OCI-LY7 (cell line): ENCODE measurements at regions not wholly inside any gene's neighbourhood (a gene's known extent, or its start where the extent isn't known, plus 50 kb on each side); places are given as distances from the start of the nearest gene placed in this dataset.

Source experiments
- BruUV-seq: library from RNA; stranded (reverse); fragments of 400-500 nt; replicated peaks from 2 replicates; lab custom pipeline; 2021; lab: Mats Ljungman, UMichigan
- CTCF ChIA-PET: fragments of 300-600 bp; sonication (Branson Sonifier 250); formaldehyde crosslinking; loops from one replicate; lab custom pipeline; 2022; ENCODE audit warnings: antibody characterized with exemption; ENCODE audit not compliant: unreplicated experiment; lab: Charles Lee
- POLR2A ChIA-PET: fragments of 300-600 bp; sonication (Branson Sonifier 250); formaldehyde crosslinking; loops from one replicate; lab custom pipeline; 2022; ENCODE audit warnings: antibody characterized with exemption; lab: Charles Lee
- DNase-seq: peaks from one replicate; pipeline ENCODE4 v3.0.0-alpha.2; 2015; ENCODE audit warnings: low spot score
- H2AFZ ChIP-seq: fragments of 200-600 bp; sonication (generic), shearing (Covaris generic); 2 replicates; pipeline ENCODE4 v1.6.1; 2014; ENCODE audit warnings: mild to moderate bottlenecking, antibody characterized with exemption, low read length, moderate library complexity
- H3K27ac ChIP-seq: fragments of 200-600 bp; sonication (generic); 2 replicates; pipeline ENCODE4 v1.5.1; 2014; ENCODE audit warnings: mixed run types, low read depth, mild to moderate bottlenecking, moderate library complexity, low read length, inconsistent platforms; ENCODE audit not compliant: poor library complexity, severe bottlenecking
- H3K36me3 ChIP-seq: fragments of 200-600 bp; sonication (generic); 2 replicates; pipeline ENCODE4 v1.6.1; 2014; ENCODE audit warnings: mild to moderate bottlenecking, antibody characterized with exemption, low read length, moderate library complexity, mixed read lengths; ENCODE audit not compliant: insufficient read depth
- H3K4me1 ChIP-seq: fragments of 200-600 bp; sonication (generic); 2 replicates; pipeline ENCODE4 v1.5.1; 2014; ENCODE audit warnings: mild to moderate bottlenecking, low read length; ENCODE audit not compliant: insufficient read depth, poor library complexity, severe bottlenecking
- H3K4me2 ChIP-seq: fragments of 200-600 bp; sonication (generic); 2 replicates; pipeline ENCODE4 v1.6.1; 2014; ENCODE audit warnings: mild to moderate bottlenecking, low read length
- H3K4me3 ChIP-seq: fragments of 200-600 bp; sonication (generic); 2 replicates; pipeline ENCODE4 v1.5.1; 2014; ENCODE audit warnings: mild to moderate bottlenecking, low read depth, low read length; ENCODE audit not compliant: poor library complexity, severe bottlenecking
- H3K79me2 ChIP-seq: fragments of 200-600 bp; sonication (generic); 2 replicates; pipeline ENCODE4 v1.6.1; 2016; ENCODE audit warnings: low read depth, mild to moderate bottlenecking, low read length, moderate library complexity, mixed read lengths; ENCODE audit not compliant: insufficient read depth
- H3K9me2 ChIP-seq: fragments of 200-600 bp; sonication (generic); 2 replicates; pipeline ENCODE4 v1.6.1; 2016; ENCODE audit warnings: mild to moderate bottlenecking, low read length, mixed read lengths; ENCODE audit not compliant: insufficient read depth
- H3K9me3 ChIP-seq: fragments of 200-600 bp; sonication (generic); 2 replicates; pipeline ENCODE4 v1.6.1; 2014; ENCODE audit warnings: mild to moderate bottlenecking, mixed run types, low read length, mixed read lengths
- H4K20me1 ChIP-seq: fragments of 200-600 bp; sonication (generic); 2 replicates; pipeline ENCODE4 v1.6.1; 2014; ENCODE audit warnings: mild to moderate bottlenecking, antibody characterized with exemption, low read length, moderate library complexity, mixed read lengths; ENCODE audit not compliant: insufficient read depth
- EZH2phosphoT487 ChIP-seq: fragments of 200-600 bp; sonication (generic); IDR thresholded peaks from 2 replicates; pipeline ENCODE4 v1.6.1; 2018; ENCODE audit warnings: low read depth, borderline replicate concordance, mild to moderate bottlenecking, mixed run types, antibody characterized with exemption, low read length, moderate library complexity, mixed read lengths
- intact Hi-C: fragments of 100-400 bp; cut with micrococcal nuclease; formaldehyde crosslinking; loops from one replicate; pipeline ENCODE4 v1.10.0; 2022; ENCODE audit not compliant: unreplicated experiment
- TF ChIP-seq, protein P1 (sequence below): fragments of 200-600 bp; sonication (generic); conservative IDR thresholded peaks from 2 replicates; pipeline ENCODE4 v1.5.1; 2014; ENCODE audit warnings: mild to moderate bottlenecking, antibody characterized with exemption, low read length, moderate library complexity, mixed read lengths

DNA sequence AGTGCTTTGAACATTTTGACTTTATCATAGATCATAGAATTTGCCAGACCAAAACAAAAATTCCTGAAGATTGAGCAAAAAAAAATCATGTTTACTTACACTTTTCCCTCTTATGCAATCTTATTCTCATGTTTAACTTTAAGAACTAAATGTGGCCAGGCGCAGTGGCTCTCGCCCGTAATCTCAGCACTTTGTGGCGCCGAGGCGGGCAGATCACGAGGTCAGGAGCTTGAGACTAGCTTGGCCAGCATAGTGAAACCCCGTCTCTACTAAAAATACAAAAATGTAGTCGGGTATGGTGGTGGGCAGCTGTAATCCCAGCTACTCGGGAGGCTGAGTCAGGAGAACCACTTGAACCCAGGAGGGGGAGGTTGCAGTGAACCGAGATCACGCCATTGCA is 227.9 kb upstream of the KYNU start:
- no peak for DNase-seq
- H2AFZ ChIP-seq: no peak overlapping the region
- H4K20me1 ChIP-seq: no peaks in the 10 kb centered on the region
- no peaks in the 10 kb centered on the region for H3K36me3 ChIP-seq
- CTCF ChIA-PET: no interaction called here
- no peaks in the 10 kb centered on the region for H3K9me3 ChIP-seq
- no peak overlapping the region for H3K27ac ChIP-seq
- no peaks in the 10 kb centered on the region for H3K79me2 ChIP-seq
- no peak overlapping the region for H3K4me2 ChIP-seq
- intact Hi-C loops: no loop called here
- BruUV-seq: no TSS peak
- POLR2A ChIA-PET: interaction anchor here (0.7 to 0.9 kb wide), 2 partner anchors 107 to 293 kb away, joined by 3 to 7 read pairs; no protein-coding TSS in a partner anchor
- H3K9me2 ChIP-seq: no peaks in the 10 kb centered on the region
- TF ChIP-seq, protein P1, sequence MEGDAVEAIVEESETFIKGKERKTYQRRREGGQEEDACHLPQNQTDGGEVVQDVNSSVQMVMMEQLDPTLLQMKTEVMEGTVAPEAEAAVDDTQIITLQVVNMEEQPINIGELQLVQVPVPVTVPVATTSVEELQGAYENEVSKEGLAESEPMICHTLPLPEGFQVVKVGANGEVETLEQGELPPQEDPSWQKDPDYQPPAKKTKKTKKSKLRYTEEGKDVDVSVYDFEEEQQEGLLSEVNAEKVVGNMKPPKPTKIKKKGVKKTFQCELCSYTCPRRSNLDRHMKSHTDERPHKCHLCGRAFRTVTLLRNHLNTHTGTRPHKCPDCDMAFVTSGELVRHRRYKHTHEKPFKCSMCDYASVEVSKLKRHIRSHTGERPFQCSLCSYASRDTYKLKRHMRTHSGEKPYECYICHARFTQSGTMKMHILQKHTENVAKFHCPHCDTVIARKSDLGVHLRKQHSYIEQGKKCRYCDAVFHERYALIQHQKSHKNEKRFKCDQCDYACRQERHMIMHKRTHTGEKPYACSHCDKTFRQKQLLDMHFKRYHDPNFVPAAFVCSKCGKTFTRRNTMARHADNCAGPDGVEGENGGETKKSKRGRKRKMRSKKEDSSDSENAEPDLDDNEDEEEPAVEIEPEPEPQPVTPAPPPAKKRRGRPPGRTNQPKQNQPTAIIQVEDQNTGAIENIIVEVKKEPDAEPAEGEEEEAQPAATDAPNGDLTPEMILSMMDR: no peak
- TF ChIP-seq EZH2phosphoT487: no peak
- no peak overlapping the region for H3K4me3 ChIP-seq
- H3K4me1 ChIP-seq: no peaks in the 10 kb centered on the region

DNA sequence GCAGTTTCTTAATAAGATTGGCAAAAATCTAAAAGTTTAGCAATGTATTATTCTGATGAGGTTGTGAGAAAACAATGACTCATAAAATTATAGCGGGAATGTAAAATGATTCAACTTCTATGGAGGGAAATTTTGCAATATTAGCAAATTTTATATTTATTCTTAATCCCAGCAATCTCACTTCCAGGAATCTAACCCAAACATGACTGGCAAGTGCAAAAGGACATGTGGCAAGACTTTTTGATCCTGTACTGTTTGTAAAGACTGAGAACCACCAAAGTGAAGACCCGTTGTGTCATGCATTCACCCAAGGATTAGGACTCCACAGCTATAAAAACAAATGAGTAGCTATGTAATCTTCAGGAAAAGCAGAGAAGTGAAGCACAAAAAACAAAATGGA is 234.8 kb upstream of the KYNU start:
- Histone ChIP-seq H3K79me2 (no peaks in the 10 kb centered on the region), H3K9me3 (no peaks in the 10 kb centered on the region), H3K9me2 (no peaks in the 10 kb centered on the region), H3K36me3 (no peaks in the 10 kb centered on the region), H3K27ac (no peak overlapping the region), H3K4me3 (no peak overlapping the region), H3K4me1 (no peaks in the 10 kb centered on the region), H2AFZ (no peak overlapping the region), H4K20me1 (no peaks in the 10 kb centered on the region), H3K4me2 (no peak overlapping the region)
- ChIA-PET POLR2A (interaction anchor here (0.6 kb wide), 1 partner anchor 107 kb away, joined by 4 read pairs; no protein-coding TSS in a partner anchor), CTCF (no interaction called here)
- no peak for DNase-seq
- BruUV-seq: no TSS peak
- intact Hi-C loops: no loop called here
- TF ChIP-seq, protein P1: no peak
- TF ChIP-seq EZH2phosphoT487: no peak

DNA sequence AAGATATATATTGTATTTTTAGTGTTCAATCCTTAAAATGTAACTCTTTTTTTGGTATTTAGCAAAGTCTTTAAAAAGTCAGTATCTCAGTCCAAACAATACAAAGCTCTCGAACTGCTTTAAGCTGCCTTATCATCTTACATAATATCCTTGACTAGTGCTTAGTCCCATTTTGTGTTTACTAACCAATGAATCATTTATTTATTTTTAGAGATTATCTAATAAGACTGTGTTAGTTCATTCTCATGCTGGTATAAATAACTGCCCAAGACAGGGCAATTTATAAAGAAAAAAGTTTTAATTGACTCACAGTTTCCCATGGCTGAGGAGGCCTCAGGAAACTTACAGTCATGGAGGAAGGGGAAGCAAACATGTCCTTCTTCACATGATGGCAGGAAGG is 248.3 kb upstream of the KYNU start:
- Histone ChIP-seq H2AFZ (no peak overlapping the region), H3K27ac (no peak overlapping the region), H3K79me2 (no peaks in the 10 kb centered on the region), H4K20me1 (no peaks in the 10 kb centered on the region), H3K4me2 (no peak overlapping the region), H3K4me1 (no peaks in the 10 kb centered on the region), H3K9me2 (no peaks in the 10 kb centered on the region), H3K9me3 (no peaks in the 10 kb centered on the region), H3K36me3 (no peaks in the 10 kb centered on the region), H3K4me3 (no peak overlapping the region)
- DNase-seq: no peak
- intact Hi-C loops: no loop called here
- POLR2A ChIA-PET: interaction anchor here (0.6 kb wide), 1 partner anchor 42 kb away, joined by 3 read pairs; no protein-coding TSS in a partner anchor
- BruUV-seq: no TSS peak
- no peak for TF ChIP-seq EZH2phosphoT487
- TF ChIP-seq, protein P1: no peak
- CTCF ChIA-PET: no interaction called here
